ENCODE measurements at regions not wholly inside any gene's neighbourhood (a gene's known extent, or its start where the extent isn't known, plus 50 kb on each side); places are given as distances from the start of the nearest gene placed in this dataset.

- no peak for DNase-seq
Measured at GRCh38 chr14:66378712-66379505, 107.3 kb upstream of the CCDC196 start.

- DNase-seq = no peak
Measured at GRCh38 chr14:66380143-66380542, 106.0 kb upstream of the CCDC196 start.

- DNase-seq = no peak
Measured at GRCh38 chr14:66381755-66382154, 104.4 kb upstream of the CCDC196 start.

- no peak for DNase-seq
Measured at GRCh38 chr14:66383257-66383656, 102.9 kb upstream of the CCDC196 start.

- DNase-seq = no peak
Measured at GRCh38 chr14:66383771-66384170, 102.4 kb upstream of the CCDC196 start.

GRCh38 chr14:66388516-66388915 is 97.7 kb upstream of the CCDC196 start:
- no peak for DNase-seq

GRCh38 chr14:66389481-66389880 is 96.7 kb upstream of the CCDC196 start:
- DNase-seq = no peak

GRCh38 chr14:66395300-66395699 is 90.9 kb upstream of the CCDC196 start:
- no peak for DNase-seq

- no peak for DNase-seq
Measured at GRCh38 chr14:66396164-66396563, 90.0 kb upstream of the CCDC196 start.

GRCh38 chr14:66398437-66398836 is 87.7 kb upstream of the CCDC196 start:
- DNase-seq = no peak

GRCh38 chr14:66401449-66402095 is 84.6 kb upstream of the CCDC196 start:
- DNase-seq = no peak

GRCh38 chr14:66403183-66403582 is 83.0 kb upstream of the CCDC196 start:
- DNase-seq = no peak

- no peak for DNase-seq
Measured at GRCh38 chr14:66404051-66404545, 82.1 kb upstream of the CCDC196 start.

GRCh38 chr14:66405158-66405557 is 81.0 kb upstream of the CCDC196 start:
- DNase-seq = no peak

- DNase-seq = no peak
Measured at GRCh38 chr14:66413901-66414300, 72.3 kb upstream of the CCDC196 start.

- DNase-seq = no peak
Measured at GRCh38 chr14:66414511-66414910, 71.7 kb upstream of the CCDC196 start.

GRCh38 chr14:66420251-66421006 is 65.7 kb upstream of the CCDC196 start:
- no peak for DNase-seq

GRCh38 chr14:66421990-66422946 is 63.9 kb upstream of the CCDC196 start:
- DNase-seq = no peak

- no peak for DNase-seq
Measured at GRCh38 chr14:66425402-66425801, 60.8 kb upstream of the CCDC196 start.

- no peak for DNase-seq
Measured at GRCh38 chr14:66426451-66426850, 59.7 kb upstream of the CCDC196 start.

GRCh38 chr14:66432334-66432733 is 53.8 kb upstream of the CCDC196 start:
- DNase-seq = no peak

- no peak for DNase-seq
Measured at GRCh38 chr14:66434464-66434863, 51.7 kb upstream of the CCDC196 start.

All from activated CD8-positive, alpha-beta memory T cell treated with anti-CD3 and anti-CD28 coated beads for 24 hours (primary cell).